Epidermal melanocyte (primary cell): ENCODE measurements at regions not wholly inside any gene's neighbourhood (a gene's known extent, or its start where the extent isn't known, plus 50 kb on each side); places are given as distances from the start of the nearest gene placed in this dataset.
"Not testable (repeated sequence)": the region's sequence is repeated elsewhere in the genome, so short reads cannot be mapped to it uniquely, and the experiment has no call there.

Experiments
- DNase-seq: peaks from one replicate; pipeline ENCODE4 v3.0.0; 2011; ENCODE audit warnings: low spot score; ENCODE audit not compliant: insufficient read length

- DNase-seq: no peak
These were observed 87.6 kb upstream of the TRABD2B start for GRCh38 chr1:48084826-48085225.

DNA sequence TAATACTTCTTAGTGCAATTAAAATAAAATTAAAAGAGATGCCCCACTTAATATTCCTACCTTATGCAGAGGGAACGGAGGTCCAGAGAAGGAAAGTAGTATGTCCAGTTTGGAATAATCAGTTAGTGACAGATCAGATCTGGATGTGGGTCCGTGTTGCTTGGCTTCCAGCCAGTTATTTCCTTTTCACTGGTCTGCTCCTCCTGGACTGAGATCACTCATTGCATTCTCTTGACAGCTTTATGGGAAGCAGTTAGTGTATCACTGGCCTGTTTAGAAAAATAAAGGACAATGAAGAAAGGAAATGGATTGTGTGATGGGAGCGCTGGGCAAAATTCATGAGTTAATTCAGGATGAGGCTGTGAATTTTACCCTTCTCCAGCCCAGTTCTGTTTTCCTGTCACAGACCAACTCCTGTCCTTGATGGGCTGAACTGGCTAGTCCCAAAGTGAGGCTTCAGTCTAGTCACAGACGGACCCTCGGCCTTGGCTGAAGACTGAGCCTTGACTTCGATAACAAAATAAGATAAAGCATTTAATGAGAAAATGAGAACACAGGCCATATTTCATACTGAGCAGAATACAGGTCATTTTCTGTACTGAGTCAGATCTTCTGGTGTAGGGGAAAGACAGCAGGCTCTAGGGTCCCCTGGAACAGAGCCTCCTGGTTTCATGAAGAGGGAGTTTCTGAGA lies 85.2 kb upstream of the TRABD2B start:
- DNase-seq: no peak

DNA sequence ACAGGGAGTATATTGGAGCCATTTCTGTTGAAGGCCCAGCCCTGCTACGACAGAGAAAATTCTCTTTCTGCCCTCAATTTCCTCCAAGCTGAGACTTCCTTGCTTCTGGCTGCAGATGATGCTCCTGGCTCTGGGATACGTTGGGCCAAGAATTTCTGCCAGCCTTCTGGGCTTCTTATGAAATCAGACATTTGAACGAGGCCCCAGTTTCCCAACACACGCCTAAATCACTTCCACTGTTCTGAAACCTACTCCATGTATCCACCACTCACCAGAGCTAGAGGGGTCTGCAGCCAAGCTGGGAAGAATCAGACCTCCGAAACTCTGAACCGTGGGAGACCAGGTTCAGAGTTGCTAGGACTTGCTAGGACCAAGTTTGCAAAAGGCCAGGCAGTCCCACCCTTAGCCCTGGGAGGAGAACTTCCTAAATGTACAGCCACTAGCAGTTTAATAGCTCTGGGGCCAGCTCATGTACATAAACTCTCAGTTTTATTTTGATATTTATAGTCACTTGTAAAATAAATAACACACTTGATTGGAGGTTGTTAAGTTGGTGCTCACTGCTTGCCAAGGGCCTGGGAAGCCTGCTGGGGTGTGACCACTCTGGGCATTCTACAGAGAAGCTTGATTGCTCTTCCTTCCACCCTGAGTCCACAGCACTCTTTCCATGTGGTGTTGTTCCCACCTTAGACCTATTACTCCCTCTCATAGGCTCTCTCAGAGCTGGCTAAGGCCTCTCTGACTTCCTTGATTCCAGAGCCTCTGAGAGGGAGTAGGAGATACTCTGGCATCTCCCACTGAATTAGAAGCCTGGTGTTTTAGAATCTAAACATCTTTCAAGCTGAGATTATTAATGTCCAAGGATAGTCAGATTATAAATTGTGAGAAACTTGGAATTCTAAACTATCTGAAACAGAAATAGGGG lies 83.4 kb upstream of the TRABD2B start:
- DNase-seq: no peak

- DNase-seq: no peak
These were observed 81.9 kb upstream of the TRABD2B start for GRCh38 chr1:48079096-48079495.

DNA sequence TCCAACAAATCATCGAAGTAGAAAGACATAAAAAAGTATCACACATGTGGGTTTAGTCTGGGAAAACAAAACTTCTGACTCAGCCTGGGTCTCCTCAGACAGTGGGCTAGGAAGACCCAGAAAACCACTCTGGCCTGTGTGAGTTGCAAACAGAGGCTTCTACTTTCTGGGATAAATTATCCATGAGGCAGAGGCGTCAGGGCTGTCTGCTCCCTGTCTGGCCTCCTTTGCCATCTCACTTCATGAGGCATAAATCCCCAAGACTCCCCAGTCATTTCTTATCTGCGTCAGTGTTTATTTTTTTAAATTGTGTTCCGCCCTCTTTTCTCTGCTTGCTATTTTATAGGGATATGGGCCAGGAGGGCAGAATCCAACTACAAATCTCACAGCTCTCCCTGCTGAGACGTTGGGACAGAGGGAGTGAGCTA lies 80.6 kb upstream of the TRABD2B start:
- no peak for DNase-seq

DNA sequence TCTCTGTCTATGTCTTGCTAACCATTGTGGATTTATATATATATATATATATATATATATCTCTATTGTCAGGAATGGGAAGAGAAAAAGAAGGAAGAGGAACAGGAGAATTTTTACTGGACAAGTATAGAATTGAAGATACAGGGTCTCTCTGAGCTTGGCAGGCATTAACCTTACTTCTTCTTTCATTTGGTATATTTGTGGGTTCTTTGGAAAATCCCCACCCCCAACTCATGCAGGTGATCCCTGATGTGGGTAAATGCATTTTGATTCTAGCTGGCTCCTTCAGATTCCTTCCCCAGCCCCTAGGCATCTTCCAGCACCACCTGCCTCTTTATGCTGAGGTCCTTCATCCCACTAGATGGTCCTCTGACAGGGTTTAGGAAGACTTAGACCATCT lies 78.8 kb upstream of the TRABD2B start:
- no peak for DNase-seq

DNA sequence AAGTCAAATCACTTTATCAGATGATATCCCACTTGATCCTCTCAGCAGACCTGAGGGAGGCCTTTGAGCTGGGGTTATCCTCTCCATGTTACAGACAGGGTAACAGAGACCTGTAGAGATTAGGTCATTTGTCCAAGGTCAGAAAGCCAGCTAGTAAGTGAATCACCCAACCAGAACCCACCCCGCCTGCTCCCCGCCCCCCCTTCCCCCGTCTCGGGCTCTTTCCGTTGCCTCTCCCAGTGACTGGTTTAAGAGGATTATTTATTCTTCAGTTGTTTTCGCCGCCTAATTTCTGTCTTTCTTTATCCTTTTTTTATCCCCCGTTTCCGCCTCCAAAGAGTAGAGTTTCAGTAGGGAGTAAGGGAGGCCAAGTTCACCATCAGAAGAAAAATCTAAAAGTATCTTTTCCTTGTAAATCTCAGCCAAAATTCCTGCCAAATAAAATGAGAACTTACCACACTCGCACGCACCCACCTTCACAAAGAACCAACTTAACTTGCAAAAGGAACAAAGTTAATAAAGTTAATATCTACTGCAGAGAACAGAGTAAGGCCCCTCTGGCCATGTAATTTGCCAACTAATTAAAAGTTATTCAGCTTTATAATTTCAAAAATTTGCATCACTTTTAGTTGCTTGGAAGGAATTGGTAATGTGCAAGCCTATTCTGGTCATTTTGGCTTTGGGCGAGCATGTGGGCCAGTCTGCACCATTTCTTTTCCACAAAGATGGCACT lies 76.8 kb upstream of the TRABD2B start:
- no peak for DNase-seq

DNA sequence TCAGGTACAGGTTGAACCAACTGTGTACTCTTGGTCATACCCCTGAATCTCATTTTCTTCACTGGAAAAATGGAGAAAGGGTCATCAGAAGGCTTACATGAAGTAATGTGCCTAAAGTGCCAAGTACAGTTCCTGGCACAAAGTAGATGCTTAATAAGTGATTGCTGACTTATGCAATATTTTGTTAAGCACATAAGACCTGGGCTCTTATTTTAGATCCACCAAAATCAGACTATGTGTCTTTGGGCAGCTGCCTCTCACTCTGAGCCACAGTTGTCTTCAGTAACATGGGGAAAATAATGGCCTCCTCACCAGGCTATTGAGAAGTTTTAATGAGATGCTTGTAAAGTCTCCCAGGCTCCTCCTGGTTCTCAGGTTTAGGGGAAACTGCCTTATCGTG lies 74.3 kb upstream of the TRABD2B start:
- no peak for DNase-seq

GRCh38 chr1:48070396-48070750 lies 73.2 kb upstream of the TRABD2B start:
- DNase-seq: no peak

- no peak for DNase-seq
These were observed 72.6 kb upstream of the TRABD2B start for GRCh38 chr1:48069662-48070395.

GRCh38 chr1:48068206-48068605 lies 71.0 kb upstream of the TRABD2B start:
- DNase-seq: no peak

DNA sequence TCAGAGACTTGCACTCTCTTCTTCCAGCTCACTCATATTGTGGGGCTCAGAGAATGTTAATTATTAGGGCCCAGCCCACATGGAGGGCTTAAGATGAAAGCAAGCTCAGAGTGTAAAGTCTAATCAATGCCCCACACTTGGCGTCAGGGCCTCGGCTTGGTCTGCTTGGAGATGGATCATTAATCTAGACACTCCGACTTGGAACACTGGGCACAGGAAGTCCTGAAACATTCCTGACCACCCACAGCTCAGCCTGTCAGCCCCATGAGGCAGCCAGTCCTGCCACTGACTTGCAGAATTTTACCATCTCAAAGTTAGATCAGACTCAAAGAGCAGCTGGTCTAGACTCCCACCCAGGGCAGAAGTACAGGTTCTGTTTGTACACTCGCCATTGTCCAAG lies 69.8 kb upstream of the TRABD2B start:
- DNase-seq: no peak

- not testable (repeated sequence) for DNase-seq
These were observed 67.5 kb upstream of the TRABD2B start for GRCh38 chr1:48064693-48065092.

- DNase-seq: no peak
These were observed 65.2 kb upstream of the TRABD2B start for GRCh38 chr1:48062353-48062752.

DNA sequence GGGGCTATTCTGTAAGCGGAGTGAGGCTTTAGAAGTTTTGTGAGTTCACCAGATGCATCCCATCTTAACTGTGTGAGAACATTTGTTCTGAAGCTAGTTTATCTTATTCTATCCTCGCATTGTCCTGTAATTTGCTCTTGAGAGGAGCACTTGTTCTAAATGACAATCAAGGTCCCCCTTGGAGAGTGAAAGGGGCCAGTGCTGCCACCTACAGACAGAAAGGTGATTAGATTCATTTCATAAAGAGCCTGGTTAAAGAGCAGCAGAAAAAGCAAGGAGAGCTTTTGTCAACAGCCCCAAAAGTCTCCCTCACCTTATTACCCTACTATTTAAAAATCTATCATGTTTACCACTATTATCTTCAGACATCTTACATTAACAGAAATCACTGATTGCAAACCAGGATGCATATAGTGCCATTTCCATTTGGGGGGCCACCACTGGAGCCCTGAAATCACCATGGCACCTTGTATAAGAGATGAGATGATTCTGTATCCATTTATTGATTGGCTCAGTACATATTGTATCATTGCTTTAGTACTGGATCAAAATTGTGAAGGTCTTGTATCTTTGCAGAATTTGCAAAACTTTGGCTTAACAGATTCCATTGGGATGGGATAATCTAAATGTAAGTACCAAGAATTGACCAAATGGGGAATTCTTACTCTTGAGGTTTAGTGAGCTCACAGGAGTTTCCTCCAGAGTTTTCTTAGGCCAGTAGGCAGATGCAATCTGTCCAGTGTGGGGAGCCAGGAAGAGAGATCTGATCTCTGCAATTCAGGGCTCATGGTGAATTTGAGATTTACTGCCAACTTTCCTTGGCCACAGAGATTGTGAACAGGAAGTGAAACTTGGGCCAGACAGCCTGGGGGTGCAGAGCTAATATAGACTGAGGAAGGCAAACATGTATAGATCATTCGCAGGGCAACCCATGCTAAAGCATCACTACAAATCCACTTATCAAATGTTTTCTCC lies 64.3 kb upstream of the TRABD2B start:
- peak; percentile 59 for DNase-seq

DNA sequence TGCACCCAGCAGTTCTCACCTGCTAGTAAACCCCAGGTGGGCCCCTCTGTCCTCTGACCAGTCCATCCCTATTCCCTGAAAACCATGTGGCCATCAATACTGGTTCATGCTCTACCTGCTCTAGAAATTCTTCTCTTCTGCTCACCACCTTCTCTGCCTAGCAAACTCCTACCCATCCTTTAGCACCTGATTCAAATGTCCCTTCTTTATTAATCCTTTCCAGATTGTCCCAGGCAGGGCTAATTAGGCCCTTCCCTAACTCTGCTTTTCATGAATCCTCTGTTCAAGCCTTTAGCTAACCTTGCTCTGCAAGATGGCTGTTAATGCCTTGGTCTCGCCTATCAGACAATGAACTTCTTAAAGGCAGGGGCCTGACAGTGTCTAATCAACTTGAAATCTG lies 62.1 kb upstream of the TRABD2B start:
- DNase-seq: no peak

GRCh38 chr1:48058135-48059025 lies 61.2 kb upstream of the TRABD2B start:
- DNase-seq: no peak

DNA sequence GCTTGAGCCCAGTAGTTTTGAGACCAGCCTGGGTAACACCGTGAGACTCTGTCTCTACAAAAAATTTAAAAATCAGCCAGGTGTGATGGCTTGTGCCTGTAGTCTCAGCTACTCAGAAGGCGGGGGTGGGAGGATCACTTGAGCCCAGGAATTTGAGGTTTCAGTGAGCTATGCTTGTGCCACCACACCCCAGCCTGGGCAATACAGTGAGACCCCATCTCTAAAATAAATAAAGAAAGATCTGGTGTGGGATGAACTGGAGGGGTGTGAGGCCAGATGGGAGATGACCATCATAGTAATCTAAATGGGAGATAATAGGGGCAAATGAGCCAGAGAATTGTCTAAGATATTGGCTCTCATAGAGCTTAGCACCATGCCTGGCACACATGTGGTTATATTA lies 60.1 kb upstream of the TRABD2B start:
- no peak for DNase-seq
